PFSK-1 (cell line): ENCODE measurements at regions not wholly inside any gene's neighbourhood (a gene's known extent, or its start where the extent isn't known, plus 50 kb on each side); places are given as distances from the start of the nearest gene placed in this dataset.

Source experiments
- POLR2AphosphoS5 ChIP-seq: IDR thresholded peaks from 2 replicates; pipeline ENCODE4 v1.6.1; 2012; ENCODE audit warnings: low read depth, mild to moderate bottlenecking, control low read depth, low read length, moderate library complexity
- REST ChIP-seq, 2 experiments: IDR thresholded peaks; 2 replicates each; pipeline versions ENCODE4 v1.6.1 to v1.8.0; 2011 to 2012; ENCODE audit warnings: low read depth in 2 of 2, low read length in 2 of 2, control low read depth in 1 of 2, inconsistent platforms in 1 of 2, mild to moderate bottlenecking in 1 of 2, moderate library complexity in 1 of 2; ENCODE audit not compliant: insufficient read depth in 1 of 2
- SIN3A ChIP-seq: IDR thresholded peaks from 2 replicates; pipeline ENCODE4 v1.6.1; 2012; ENCODE audit warnings: mild to moderate bottlenecking, low read length, moderate library complexity, borderline replicate concordance; ENCODE audit not compliant: insufficient read depth
- TAF1 ChIP-seq: IDR thresholded peaks from 2 replicates; pipeline ENCODE4 v1.6.1; 2012; ENCODE audit warnings: low read length, control low read depth, borderline replicate concordance; ENCODE audit not compliant: insufficient read depth

- TF ChIP-seq SIN3A, result no peak
- no peak for TF ChIP-seq POLR2AphosphoS5
- TF ChIP-seq REST (IDR thresholded peaks at IDR 0.05; ENCODE audit: insufficient read depth in 1 of 2, low read depth in 2 of 2, low read length in 2 of 2), result no peak
- no peak for TF ChIP-seq TAF1
Measured at GRCh38 chr13:66098931-66099628, 1131.1 kb downstream of the PCDH9 start.
